Liver (tissue), 3 donors: ENCODE measurements at regions not wholly inside any gene's neighbourhood (a gene's known extent, or its start where the extent isn't known, plus 50 kb on each side); places are given as distances from the start of the nearest gene placed in this dataset.

Experiments
- HNF4G ChIP-seq: IDR thresholded peaks from 2 replicates; pipeline ENCODE4 v1.6.1; 2016; ENCODE audit warnings: antibody characterized with exemption
- TF ChIP-seq, protein P1 (sequence below): fragments of 150-350 bp; IDR thresholded peaks from 2 replicates; pipeline ENCODE4 v1.5.1; 2017; ENCODE audit warnings: improper control_type of control experiment, low read depth, low read length; ENCODE audit not compliant: missing input control
- donor health status: healthy.
- donor health status: healthy.

DNA sequence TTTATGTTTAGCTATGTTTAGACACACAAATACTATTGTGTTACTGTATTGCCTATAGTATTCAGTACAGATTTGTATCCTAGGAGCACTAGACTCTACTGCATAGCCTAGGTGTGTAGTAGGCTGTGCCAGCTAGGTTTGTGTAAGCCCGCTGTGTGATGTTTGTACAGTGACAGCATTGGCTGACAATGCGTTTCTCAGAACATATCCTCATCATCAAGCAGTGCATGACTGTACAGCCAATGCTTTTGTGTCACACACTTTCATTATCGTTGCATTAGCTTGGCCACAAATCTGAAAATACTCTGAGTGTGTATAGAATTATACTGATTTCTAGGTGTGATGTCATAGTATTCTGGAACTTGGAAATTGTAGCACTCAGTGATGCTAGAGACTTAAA is 63.4 kb downstream of the CLDN34 start:
- TF ChIP-seq, protein P1, sequence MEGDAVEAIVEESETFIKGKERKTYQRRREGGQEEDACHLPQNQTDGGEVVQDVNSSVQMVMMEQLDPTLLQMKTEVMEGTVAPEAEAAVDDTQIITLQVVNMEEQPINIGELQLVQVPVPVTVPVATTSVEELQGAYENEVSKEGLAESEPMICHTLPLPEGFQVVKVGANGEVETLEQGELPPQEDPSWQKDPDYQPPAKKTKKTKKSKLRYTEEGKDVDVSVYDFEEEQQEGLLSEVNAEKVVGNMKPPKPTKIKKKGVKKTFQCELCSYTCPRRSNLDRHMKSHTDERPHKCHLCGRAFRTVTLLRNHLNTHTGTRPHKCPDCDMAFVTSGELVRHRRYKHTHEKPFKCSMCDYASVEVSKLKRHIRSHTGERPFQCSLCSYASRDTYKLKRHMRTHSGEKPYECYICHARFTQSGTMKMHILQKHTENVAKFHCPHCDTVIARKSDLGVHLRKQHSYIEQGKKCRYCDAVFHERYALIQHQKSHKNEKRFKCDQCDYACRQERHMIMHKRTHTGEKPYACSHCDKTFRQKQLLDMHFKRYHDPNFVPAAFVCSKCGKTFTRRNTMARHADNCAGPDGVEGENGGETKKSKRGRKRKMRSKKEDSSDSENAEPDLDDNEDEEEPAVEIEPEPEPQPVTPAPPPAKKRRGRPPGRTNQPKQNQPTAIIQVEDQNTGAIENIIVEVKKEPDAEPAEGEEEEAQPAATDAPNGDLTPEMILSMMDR = no peak
- TF ChIP-seq HNF4G = no peak
